Thoracic aorta (tissue), 2 donors: ENCODE measurements at regions not wholly inside any gene's neighbourhood (a gene's known extent, or its start where the extent isn't known, plus 50 kb on each side); places are given as distances from the start of the nearest gene placed in this dataset.

Experiments used
- ATAC-seq: fragments of 150-250 bp; one replicate; pipeline ENCODE4 v1.8.0; 2017; ENCODE audit warnings: low read depth; ENCODE audit not compliant: insufficient number of reproducible peaks, low FRiP score
- DNase-seq: peaks from one replicate; pipeline ENCODE4 v3.0.0-alpha.2; 2020; ENCODE audit warnings: low spot score
- H3K27ac ChIP-seq, 2 donors: fragments of 200-600 bp; sonication (generic); 1 replicate in 1 of 2; 2 replicates in 1 of 2; pipeline ENCODE4 v1.5.1; 2016; ENCODE audit warnings: mild to moderate bottlenecking in 2 of 2, moderate library complexity in 2 of 2
- H3K27me3 ChIP-seq: fragments of 200-600 bp; sonication (generic); replicated peaks from 2 replicates; pipeline ENCODE4 v1.6.0; 2016; ENCODE audit warnings: mild to moderate bottlenecking; ENCODE audit not compliant: insufficient read depth
- H3K36me3 ChIP-seq: fragments of 200-600 bp; sonication (generic); one replicate; pipeline ENCODE4 v1.5.1; 2016
- H3K4me1 ChIP-seq, 2 donors: fragments of 200-600 bp; sonication (generic); 1 replicate in 1 of 2; 2 replicates in 1 of 2; pipeline versions ENCODE4 v1.5.1 to v1.6.0; 2016; ENCODE audit warnings: low read depth in 2 of 2, mild to moderate bottlenecking in 1 of 2; ENCODE audit not compliant: control insufficient read depth in 1 of 2
- H3K4me3 ChIP-seq: fragments of 200-600 bp; sonication (generic); 2 replicates; pipeline ENCODE4 v1.5.1; 2016; ENCODE audit warnings: mild to moderate bottlenecking
- H3K9me3 ChIP-seq: fragments of 200-600 bp; sonication (generic); 2 replicates; pipeline ENCODE4 v1.5.1; 2016
- CTCF ChIP-seq: fragments of 200-600 bp; sonication (generic); IDR thresholded peaks from one replicate; pipeline ENCODE4 v1.5.1; 2019; ENCODE audit warnings: antibody characterized with exemption

DNA sequence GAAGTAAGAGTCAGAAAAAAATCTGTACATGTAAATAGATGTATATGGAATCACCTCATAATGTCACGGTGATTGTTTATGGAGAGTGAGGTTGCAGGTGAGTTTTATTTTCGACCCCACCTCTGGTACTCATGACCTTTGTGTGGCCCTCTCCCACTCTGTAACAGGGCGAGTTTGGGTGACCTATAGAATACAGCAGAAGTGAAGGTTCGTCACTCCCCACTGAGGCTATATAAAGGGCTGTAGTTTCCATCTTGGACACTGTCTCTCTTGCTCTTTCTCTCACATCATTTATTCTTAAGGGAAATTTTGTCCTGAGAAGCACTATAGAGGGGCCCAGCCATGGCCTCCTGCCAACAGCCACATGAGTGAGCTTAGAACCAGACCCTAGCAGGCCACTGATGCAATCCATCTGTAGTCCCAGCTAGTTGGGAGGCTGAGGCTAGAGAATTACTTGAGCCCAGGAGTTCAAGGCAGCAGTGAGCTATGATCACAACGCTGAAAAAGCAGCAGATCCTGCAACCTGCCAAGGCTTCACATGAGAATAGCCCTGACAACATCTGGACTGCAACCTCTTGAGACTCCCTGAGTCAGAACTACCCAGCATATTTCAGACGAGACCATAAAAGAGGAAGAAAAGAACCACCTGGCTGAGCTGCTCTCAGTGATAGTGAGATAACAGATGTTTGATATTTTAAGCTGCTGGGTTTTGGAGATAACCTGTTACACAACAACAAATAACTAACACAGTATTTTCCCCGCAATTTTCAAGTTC is 74.3 kb upstream of the SLC1A4 start:
- Histone ChIP-seq H3K36me3 (no peaks in the 10 kb centered on the region), H3K4me1 (no peaks in the 10 kb centered on the region), H3K27ac (no peak overlapping the region), H3K27me3 (no peaks in the 10 kb centered on the region), H3K9me3 (no peaks in the 10 kb centered on the region), H3K4me3 (no peak overlapping the region)
- no peak for ATAC-seq
- DNase-seq: no peak
- no peak for TF ChIP-seq CTCF

DNA sequence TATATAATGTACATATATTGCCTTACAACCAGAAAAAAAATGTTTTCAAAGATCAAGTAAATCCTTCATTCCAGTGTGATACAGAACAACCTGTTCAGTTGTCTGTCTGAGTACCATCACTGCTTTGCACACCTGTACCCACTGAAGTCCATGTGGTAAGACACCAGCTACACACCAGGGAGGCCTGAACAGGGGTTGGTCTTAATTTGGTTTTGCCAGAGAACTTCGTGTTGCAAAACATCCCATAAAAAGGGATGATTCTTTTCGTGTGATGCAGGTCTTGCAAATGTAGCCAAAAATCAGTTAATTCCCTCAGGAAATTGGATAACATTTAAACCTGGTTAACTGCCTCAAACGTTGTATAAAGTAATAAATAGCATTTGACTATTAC is 73.7 kb upstream of the SLC1A4 start:
- no peaks in the 10 kb centered on the region for H3K4me1 ChIP-seq
- no peaks in the 10 kb centered on the region for H3K27me3 ChIP-seq
- H3K27ac ChIP-seq: no peak overlapping the region
- no peaks in the 10 kb centered on the region for H3K9me3 ChIP-seq
- H3K36me3 ChIP-seq: no peaks in the 10 kb centered on the region
- no peak for ATAC-seq
- H3K4me3 ChIP-seq: no peak overlapping the region
- no peak for TF ChIP-seq CTCF
- DNase-seq: no peak

GRCh38 chr2:64918220-64918886 is 70.8 kb upstream of the SLC1A4 start:
- H3K4me1 ChIP-seq: no peaks in the 10 kb centered on the region
- peak overlapping the region in 1 of 2 donors; percentile 26 for H3K27ac ChIP-seq
- H3K36me3 ChIP-seq: no peaks in the 10 kb centered on the region
- TF ChIP-seq CTCF: no peak
- H3K4me3 ChIP-seq: peak overlapping the region; percentile 74
- no peaks in the 10 kb centered on the region for H3K27me3 ChIP-seq
- no peak for DNase-seq
- ATAC-seq: no peak
- no peaks in the 10 kb centered on the region for H3K9me3 ChIP-seq

DNA sequence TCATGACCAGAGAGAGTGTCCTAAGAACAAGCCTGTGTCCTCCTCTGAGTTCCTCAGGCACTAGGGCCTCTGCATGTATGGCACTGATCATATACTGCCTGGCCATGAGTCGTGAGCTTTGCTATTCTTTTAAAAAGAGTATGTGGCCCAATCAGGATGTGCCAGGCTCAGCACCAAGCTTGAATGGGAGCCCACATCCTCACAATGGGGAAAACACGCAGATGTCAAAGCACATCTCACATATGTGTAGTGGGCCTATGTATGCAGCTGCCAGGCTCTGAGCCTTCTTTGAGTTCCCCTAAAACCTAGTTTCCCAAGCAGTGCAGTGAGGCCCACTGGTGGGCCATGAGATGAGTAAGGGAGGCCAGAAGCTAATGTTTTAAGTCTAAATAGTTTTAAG is 69.9 kb upstream of the SLC1A4 start:
- Histone ChIP-seq H3K9me3 (no peaks in the 10 kb centered on the region), H3K4me1 (no peaks in the 10 kb centered on the region), H3K27me3 (no peaks in the 10 kb centered on the region), H3K36me3 (no peaks in the 10 kb centered on the region), H3K27ac (no peak overlapping the region), H3K4me3 (no peak overlapping the region)
- no peak for ATAC-seq
- no peak for TF ChIP-seq CTCF
- no peak for DNase-seq

GRCh38 chr2:64922482-64923384 is 66.5 kb upstream of the SLC1A4 start:
- TF ChIP-seq CTCF: no peak
- H3K4me3 ChIP-seq: no peak overlapping the region
- ATAC-seq: no peak

More at GRCh38 chr2:64922482-64923384, 66.5 kb upstream of the SLC1A4 start:
- Histone ChIP-seq H3K9me3 (no peaks in the 10 kb centered on the region), H3K27me3 (no peaks in the 10 kb centered on the region), H3K36me3 (no peaks in the 10 kb centered on the region), H3K27ac (no peak overlapping the region), H3K4me1 (no peaks in the 10 kb centered on the region)
- no peak for DNase-seq
